GM03348 (cell line): ENCODE measurements at regions not wholly inside any gene's neighbourhood (a gene's known extent, or its start where the extent isn't known, plus 50 kb on each side); places are given as distances from the start of the nearest gene placed in this dataset.
"Not testable (repeated sequence)": the region's sequence is repeated elsewhere in the genome, so short reads cannot be mapped to it uniquely, and the experiment has no call there.

ENCODE experiments used
- DNase-seq: peaks from one replicate; pipeline ENCODE4 v3.0.0; 2012; ENCODE audit warnings: low spot score

DNA sequence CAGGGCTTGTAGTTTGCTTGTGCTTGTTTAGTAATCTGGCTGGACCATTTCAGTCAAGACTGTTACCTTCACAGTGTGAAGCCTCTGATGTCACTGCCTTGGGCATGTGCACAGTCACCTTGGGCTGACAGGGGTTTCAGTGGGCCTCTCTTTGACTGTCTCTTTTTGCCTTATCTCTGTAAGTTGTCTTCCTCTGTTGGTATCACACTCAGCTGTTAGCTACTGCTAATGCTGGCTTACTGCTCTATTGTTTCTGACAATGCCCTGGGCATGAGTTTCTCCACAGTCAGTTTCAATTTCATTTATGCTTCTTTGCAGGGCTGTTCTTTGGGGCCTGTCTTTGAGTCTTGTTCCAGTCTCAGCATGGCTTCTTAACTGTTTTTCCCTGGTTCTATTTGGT, 201.9 kb upstream of the SHH start:
- no peak for DNase-seq

DNA sequence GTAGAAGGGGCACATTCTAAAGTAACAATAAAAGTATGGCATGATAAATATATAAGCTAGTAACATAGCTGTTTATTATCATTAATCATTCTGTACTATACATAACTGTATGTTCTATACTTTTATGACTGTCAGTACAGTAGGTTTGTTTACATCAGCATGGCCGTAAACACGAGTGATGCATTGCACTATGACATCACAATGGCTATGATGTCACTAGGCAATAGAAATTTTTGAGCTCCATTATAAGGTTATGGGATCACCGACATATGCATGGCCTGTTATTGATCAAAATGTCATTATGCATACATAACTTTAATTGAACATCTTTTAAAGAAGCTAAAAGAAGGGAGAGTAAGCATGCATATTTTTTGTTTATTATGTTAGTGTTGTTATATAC, 200.1 kb upstream of the SHH start:
- DNase-seq, result no peak

DNA sequence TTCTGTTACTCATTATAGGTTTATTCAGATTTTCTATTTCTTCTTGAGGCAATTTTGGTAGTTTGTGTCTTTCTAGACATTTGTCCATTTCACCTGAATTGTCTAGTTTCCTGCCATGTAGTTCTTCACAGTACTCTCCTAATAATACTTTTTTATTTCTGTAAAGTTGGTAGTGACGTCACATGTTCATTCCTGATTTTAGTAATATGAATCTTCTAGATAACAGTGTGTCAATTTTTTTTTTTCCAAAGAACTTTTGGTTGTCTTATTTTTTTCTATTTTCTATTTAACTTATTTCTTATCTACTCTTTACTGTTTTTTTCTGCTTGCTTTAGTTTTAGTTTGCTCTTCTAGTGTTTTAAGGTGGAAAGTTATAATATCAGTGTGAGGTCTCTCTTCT, 197.3 kb upstream of the SHH start:
- DNase-seq, result no peak

DNA sequence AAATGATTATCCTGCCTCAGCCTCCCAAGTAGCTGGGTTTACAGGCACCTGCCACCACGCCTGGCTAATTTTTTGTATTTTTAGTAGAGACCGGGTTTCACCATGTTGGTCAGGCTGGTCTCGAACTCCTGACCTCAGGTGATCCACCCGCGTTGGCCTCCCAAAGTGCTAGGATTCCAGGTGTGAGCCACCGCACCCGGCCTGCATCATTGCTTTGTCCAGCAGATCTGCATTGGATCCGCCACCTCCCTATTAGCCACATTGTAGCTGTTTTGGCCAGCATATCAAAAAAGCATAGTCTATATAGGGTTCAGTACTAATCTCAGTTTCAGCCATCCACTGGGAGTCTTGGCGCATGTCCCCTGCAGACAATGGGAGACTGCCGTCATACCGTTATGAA, 194.6 kb upstream of the SHH start:
- not testable (repeated sequence) for DNase-seq

- DNase-seq, result no peak
Measured at GRCh38 chr7:156006024-156006423, 193.8 kb upstream of the SHH start.

DNA sequence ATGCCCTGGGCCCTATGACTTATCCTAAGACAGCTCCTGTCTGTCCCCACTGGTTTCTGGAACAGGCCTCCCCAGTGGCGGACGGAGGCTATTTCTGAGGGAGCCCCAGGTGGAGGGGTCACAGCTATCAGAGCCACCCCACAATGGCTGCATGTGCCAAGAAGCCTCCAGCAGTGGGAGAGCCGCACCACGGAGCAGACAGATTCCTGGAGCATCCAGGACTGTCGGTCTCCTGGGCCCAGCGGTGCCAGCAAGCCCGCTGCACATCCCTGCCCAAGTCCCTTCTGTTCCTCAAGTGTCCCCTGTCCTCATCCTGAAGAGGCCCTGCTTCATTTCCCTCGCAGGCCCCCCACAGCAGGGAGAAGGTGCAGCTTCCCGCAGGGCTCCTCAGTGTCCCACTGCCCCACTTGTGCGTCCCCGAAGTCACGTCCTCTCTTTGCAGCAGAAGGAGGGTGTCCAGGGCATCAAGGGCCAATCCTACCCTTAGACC, 193.0 kb upstream of the SHH start:
- DNase-seq, result no peak

DNA sequence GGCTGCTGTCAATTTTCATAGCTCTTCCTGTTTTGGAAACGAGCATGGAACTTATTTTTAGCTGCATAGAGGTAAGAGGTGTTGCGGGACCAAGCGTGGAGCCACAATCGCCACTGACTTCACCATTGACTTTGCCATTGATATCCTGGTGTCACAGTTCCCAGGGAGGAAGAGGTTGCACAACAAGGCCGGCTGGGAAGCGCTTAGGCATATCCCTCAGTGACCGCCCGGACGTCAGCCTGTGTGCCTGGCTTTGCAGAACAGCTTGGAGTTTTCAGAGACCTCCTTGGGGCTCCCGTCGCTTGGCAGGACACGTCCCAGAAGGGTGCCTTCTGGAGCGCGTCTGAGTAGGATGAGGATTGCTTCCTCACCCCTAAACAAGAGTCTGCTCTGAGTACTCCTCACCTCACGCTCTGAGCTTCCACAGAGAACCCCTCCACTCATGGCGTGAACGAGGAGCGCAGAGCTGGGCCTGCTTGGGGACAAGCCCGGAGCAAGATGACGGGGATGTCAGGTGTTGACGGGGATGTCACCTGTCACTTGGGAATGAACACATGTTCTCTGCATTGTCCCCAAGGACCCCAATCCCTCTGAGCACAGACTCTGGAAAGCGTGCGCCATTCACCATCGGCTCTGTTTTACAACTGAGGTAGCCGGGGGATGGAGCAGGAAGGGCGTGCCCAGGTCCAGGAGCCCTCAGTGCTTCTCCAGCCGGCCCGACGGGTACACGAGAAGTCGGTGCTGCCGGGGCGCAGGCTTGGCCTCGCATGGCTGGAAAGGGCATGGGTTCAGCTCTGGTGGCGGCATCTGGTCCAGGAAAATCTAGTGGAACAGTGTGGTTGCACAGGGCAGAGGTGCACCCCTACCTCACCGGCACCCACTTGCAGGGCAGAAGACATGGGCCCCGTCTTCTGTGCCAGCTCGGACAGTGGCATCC, 192.3 kb upstream of the SHH start:
- no peak for DNase-seq

GRCh38 chr7:156003220-156004162, 191.2 kb upstream of the SHH start:
- no peak for DNase-seq

- DNase-seq, result no peak
Measured at GRCh38 chr7:156002362-156003066, 190.3 kb upstream of the SHH start.

GRCh38 chr7:156001496-156002260, 189.4 kb upstream of the SHH start:
- DNase-seq, result no peak

DNA sequence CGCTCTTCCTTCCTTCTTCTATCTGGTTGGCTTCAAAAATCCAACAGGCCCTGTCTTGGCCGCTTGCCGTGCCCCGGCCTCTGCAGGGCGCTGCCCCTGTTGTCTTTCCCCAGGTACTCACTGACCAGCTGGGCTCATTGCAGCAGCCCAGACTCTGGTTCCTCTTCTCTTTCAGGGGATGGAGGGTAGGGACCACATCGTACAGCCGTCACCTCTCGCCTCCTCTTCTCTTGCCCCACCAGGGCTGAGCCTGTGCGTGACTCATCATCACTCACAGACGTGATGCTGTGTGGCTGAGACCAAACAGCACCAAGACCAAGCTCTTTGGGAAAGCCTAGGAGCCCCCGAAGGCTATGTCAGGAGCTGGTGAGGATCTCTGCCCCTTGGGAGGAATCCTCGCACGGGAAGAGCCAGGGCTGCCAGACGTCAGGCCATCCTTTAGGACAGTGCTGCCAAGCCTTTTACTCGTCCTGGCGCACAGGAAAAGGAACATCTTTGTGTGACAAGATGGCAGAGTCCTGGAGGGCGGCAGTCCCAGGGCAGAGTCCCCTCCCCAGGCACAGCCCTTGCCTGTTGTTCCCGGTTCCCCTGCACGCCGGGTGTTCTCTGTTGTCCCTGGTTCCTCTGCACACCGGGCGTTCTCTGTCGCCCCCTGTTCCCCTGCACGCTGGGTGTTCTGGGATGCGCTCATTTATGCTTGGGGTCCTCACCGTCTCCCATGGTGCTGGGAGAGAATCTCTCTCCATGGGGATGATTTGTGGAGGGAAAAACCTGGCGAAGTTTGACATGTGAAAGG, 188.5 kb upstream of the SHH start:
- no peak for DNase-seq

DNA sequence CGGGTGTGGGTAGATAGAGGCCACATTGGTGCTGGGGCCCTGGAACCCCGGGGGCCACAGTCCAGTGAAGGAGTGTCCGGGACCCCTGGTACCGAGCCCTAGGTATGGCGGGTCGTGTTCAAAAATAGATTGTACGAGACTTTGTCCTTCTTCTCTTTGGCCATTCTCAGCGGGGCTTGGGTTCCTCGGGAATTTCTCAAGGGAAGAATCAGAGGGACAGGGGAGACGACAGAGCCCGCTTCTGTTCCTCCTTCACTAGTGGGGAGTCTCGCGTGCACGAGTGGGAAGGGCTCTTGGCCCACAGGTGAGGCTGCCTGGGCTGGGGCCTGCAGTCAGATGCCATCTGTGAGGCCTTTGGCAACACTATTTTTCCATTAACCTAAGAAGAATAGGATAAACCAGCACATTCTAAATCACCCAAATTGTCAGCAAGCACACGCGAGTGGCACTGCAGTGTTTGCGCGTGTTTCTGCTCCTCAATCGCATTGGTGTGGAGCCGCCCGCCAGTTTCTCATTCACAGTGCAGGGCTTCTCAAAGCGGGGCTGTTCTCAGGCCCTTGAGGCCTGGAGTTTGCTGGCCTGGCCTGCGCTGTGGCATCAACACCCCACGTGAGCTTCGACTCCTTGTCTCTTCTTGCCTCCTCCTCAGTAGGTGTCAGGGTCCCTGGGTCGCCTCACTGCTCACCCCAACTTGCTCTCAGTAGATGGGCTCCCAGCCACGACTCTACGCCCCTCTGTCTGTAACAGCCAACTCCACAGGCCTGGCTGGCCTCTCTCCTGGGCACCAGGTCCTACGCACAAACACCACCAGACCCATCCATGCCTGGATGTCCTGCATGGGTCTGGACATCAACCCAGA, 187.6 kb upstream of the SHH start:
- no peak for DNase-seq

GRCh38 chr7:155998766-155999630, 186.7 kb upstream of the SHH start:
- DNase-seq, result no peak

GRCh38 chr7:155998328-155998691, 186.0 kb upstream of the SHH start:
- DNase-seq, result no peak

GRCh38 chr7:155997431-155998327, 185.4 kb upstream of the SHH start:
- no peak for DNase-seq

GRCh38 chr7:155996718-155997280, 184.5 kb upstream of the SHH start:
- DNase-seq, result no peak

- DNase-seq, result no peak
Measured at GRCh38 chr7:155995183-155995612, 182.9 kb upstream of the SHH start.
